ENCODE measurements at regions not wholly inside any gene's neighbourhood (a gene's known extent, or its start where the extent isn't known, plus 50 kb on each side); places are given as distances from the start of the nearest gene placed in this dataset.

DNA sequence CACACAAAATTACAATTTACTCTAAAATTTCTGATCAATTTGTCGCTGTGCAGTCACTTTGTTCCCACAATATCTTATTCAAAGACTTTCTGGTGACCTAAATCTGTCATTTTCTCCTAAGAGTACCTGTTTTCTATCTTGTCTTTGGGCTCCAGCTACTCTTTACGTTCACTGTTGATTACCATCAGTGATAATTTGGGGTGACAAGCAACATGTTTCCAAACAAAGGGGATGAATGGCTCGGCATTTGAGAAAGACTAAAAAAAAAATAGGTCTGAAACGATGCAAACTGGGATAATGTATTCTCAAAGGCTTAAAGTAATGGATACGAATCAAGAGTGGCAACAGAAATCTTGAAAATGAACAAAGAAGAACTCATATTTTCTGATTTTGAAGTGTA is 205.2 kb upstream of the DAB2 start:
- no peak for TF ChIP-seq CTCF (IDR thresholded peaks at IDR 0.05; ENCODE audit: low read length)
- TF ChIP-seq EZH2phosphoT487 (IDR thresholded peaks at IDR 0.05; ENCODE audit: low read length), result no peak

All from MM.1S (cell line).